Trophoblast cell (in vitro differentiated cells and primary cell): ENCODE measurements at regions not wholly inside any gene's neighbourhood (a gene's known extent, or its start where the extent isn't known, plus 50 kb on each side); places are given as distances from the start of the nearest gene placed in this dataset.

Source experiments
- DNase-seq, 2 donors: peaks; one replicate each; pipeline ENCODE4 v3.0.0-alpha.2; 2016
- H2AFZ ChIP-seq: 2 replicates; pipeline ENCODE4 v1.6.1; 2013; ENCODE audit warnings: low read length, moderate library complexity, mild to moderate bottlenecking; ENCODE audit not compliant: insufficient read depth, poor library complexity
- H2AK5ac ChIP-seq: 2 replicates; pipeline ENCODE4 v1.6.1; 2013; ENCODE audit warnings: mild to moderate bottlenecking, low read length
- H2BK120ac ChIP-seq: 2 replicates; pipeline ENCODE4 v1.6.1; 2013; ENCODE audit warnings: low read length, mild to moderate bottlenecking, moderate library complexity; ENCODE audit not compliant: insufficient read depth, poor library complexity
- H2BK12ac ChIP-seq: 2 replicates; pipeline ENCODE4 v1.6.1; 2013; ENCODE audit warnings: mild to moderate bottlenecking, low read length, moderate library complexity
- H2BK5ac ChIP-seq: 2 replicates; pipeline ENCODE4 v1.6.1; 2013; ENCODE audit warnings: low read length, low read depth, moderate library complexity, mild to moderate bottlenecking; ENCODE audit not compliant: poor library complexity
- H3K14ac ChIP-seq: 2 replicates; pipeline ENCODE4 v1.6.1; 2013; ENCODE audit warnings: mild to moderate bottlenecking, low read length
- H3K18ac ChIP-seq: 2 replicates; pipeline ENCODE4 v1.6.1; 2013; ENCODE audit warnings: mild to moderate bottlenecking, low read length
- H3K23ac ChIP-seq: 2 replicates; pipeline ENCODE4 v1.6.1; 2013; ENCODE audit warnings: low read length
- H3K27ac ChIP-seq: 2 replicates; pipeline ENCODE4 v1.5.1; 2013; ENCODE audit warnings: low read depth, mild to moderate bottlenecking, inconsistent platforms, low read length, moderate library complexity
- H3K27me3 ChIP-seq: 2 replicates; pipeline ENCODE4 v1.6.1; 2013; ENCODE audit warnings: inconsistent platforms, mild to moderate bottlenecking, low read length, moderate library complexity; ENCODE audit not compliant: insufficient read depth
- H3K36me3 ChIP-seq, 2 experiments: 1 replicate in 1 of 2; 2 replicates in 1 of 2; pipeline ENCODE4 v1.6.1; 2013; ENCODE audit warnings: low read length in 2 of 2, mild to moderate bottlenecking in 2 of 2, moderate library complexity in 1 of 2; ENCODE audit not compliant: insufficient read depth in 2 of 2, control insufficient read depth in 1 of 2
- H3K4ac ChIP-seq: 2 replicates; pipeline ENCODE4 v1.6.1; 2013; ENCODE audit warnings: low read depth, mild to moderate bottlenecking, low read length, moderate library complexity
- H3K4me1 ChIP-seq, 2 experiments: 1 replicate in 1 of 2; 2 replicates in 1 of 2; pipeline ENCODE4 v1.6.1; 2013; ENCODE audit warnings: low read length in 2 of 2, mild to moderate bottlenecking in 2 of 2, moderate library complexity in 1 of 2; ENCODE audit not compliant: insufficient read depth in 2 of 2, control insufficient read depth in 1 of 2
- H3K4me2 ChIP-seq: 2 replicates; pipeline ENCODE4 v1.6.1; 2013; ENCODE audit warnings: inconsistent platforms, mild to moderate bottlenecking, low read length, moderate library complexity
- H3K4me3 ChIP-seq: 2 replicates; pipeline ENCODE4 v1.5.1; 2013; ENCODE audit warnings: mild to moderate bottlenecking, low read depth, low read length, inconsistent platforms
- H3K79me1 ChIP-seq: one replicate; pipeline ENCODE4 v1.6.1; 2013; ENCODE audit warnings: low read length
- H3K79me2 ChIP-seq: 2 replicates; pipeline ENCODE4 v1.6.1; 2013; ENCODE audit warnings: low read length, mild to moderate bottlenecking; ENCODE audit not compliant: control insufficient read depth, insufficient read depth, poor library complexity
- H3K9ac ChIP-seq: 2 replicates; pipeline ENCODE4 v1.6.1; 2013; ENCODE audit warnings: mild to moderate bottlenecking, low read length
- H3K9me3 ChIP-seq: 2 replicates; pipeline ENCODE4 v1.6.1; 2013; ENCODE audit warnings: low read depth, mild to moderate bottlenecking, control low read depth, inconsistent platforms, low read length; ENCODE audit not compliant: insufficient read depth
- H4K12ac ChIP-seq: 2 replicates; pipeline ENCODE4 v1.6.1; 2013; ENCODE audit warnings: low read depth, mild to moderate bottlenecking, low read length, moderate library complexity
- H4K8ac ChIP-seq: 2 replicates; pipeline ENCODE4 v1.6.1; 2013; ENCODE audit warnings: low read depth, mild to moderate bottlenecking, low read length, moderate library complexity
- H4K91ac ChIP-seq: one replicate; pipeline ENCODE4 v1.6.1; 2013; ENCODE audit warnings: low read depth, mild to moderate bottlenecking, low read length, moderate library complexity
- WGBS: extraction: QIAGEN DNeasy Blood & Tissue Kit; methylation state at CpG from one replicate; pipeline ENCODE4 v1.1.7; 2013; ENCODE audit warnings: missing lambda C conversion rate; ENCODE audit not compliant: insufficient read length, insufficient coverage; ENCODE audit errors: extremely low coverage; 5-methylcytosine and 5-hydroxymethylcytosine counted together

DNA sequence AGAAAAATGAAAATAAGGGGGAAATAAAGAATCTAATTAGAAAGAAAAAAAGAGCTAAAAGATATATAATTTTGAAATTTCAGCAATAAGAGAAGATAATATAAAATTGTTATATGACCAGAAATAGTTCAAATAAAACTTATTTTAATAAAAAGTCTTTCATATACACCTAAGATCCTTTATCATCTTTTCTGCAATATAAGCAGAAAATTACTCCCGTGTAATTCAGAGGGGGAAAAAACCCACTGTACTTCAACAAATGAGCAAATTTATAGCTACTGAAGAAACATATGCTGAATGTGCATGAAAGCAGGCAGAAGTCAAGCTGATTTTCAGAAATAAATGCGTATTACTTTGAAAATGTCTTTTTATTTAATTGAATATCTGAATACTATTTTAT is 771.3 kb downstream of the FAT4 start:
- no peak overlapping the region for H2BK5ac ChIP-seq
- no peaks in the 10 kb centered on the region for H3K79me2 ChIP-seq
- DNase-seq, result no peak
- no peaks in the 10 kb centered on the region for H3K27me3 ChIP-seq
- no peak overlapping the region for H3K27ac ChIP-seq
- H3K9ac ChIP-seq, result no peak overlapping the region
- H2BK120ac ChIP-seq, result no peak overlapping the region
- no peak overlapping the region for H3K18ac ChIP-seq
- H2AFZ ChIP-seq, result no peak overlapping the region
- no peak overlapping the region for H3K4me3 ChIP-seq
- no peak overlapping the region for H2AK5ac ChIP-seq
- no peaks in the 10 kb centered on the region for H3K79me1 ChIP-seq
- no peak overlapping the region for H4K8ac ChIP-seq
- H3K4ac ChIP-seq, result no peak overlapping the region
- no peak overlapping the region for H3K4me2 ChIP-seq
- no peak overlapping the region for H4K91ac ChIP-seq
- WGBS, result no CpG with 5 or more reads among the region's 2 CpGs
- no peaks in the 10 kb centered on the region for H3K9me3 ChIP-seq
- H2BK12ac ChIP-seq, result no peak overlapping the region
- H3K14ac ChIP-seq, result no peak overlapping the region
- H3K36me3 ChIP-seq, result no peaks in the 10 kb centered on the region
- no peak overlapping the region for H3K23ac ChIP-seq
- no peaks in the 10 kb centered on the region for H3K4me1 ChIP-seq
- H4K12ac ChIP-seq, result no peak overlapping the region

DNA sequence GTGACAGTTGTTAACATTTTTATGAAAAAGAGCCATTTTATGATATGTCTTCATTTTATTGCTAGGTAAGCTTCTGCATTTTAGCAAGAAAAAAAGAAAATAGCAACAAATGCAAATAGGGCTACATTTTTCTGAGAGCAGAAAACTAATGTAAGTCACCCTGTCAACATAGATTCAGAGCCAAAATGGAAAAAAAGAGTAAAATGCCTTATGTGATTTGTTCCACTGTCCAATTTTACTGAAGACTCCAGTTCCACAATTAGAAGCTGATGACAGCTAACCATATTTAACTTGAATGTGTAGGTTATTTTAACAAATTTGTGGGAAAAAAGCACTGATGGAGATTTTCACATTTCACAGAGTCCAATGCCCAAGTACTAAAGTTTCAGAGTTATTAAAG is 772.3 kb downstream of the FAT4 start:
- Histone ChIP-seq H3K79me2 (no peaks in the 10 kb centered on the region), H3K14ac (no peak overlapping the region), H3K4me1 (no peaks in the 10 kb centered on the region), H3K79me1 (no peaks in the 10 kb centered on the region), H2BK12ac (no peak overlapping the region), H3K18ac (no peak overlapping the region), H3K36me3 (no peaks in the 10 kb centered on the region), H3K27ac (no peak overlapping the region), H2BK5ac (no peak overlapping the region), H3K9me3 (no peaks in the 10 kb centered on the region), H3K4ac (no peak overlapping the region), H2BK120ac (no peak overlapping the region), H3K23ac (no peak overlapping the region), H3K9ac (no peak overlapping the region), H2AK5ac (no peak overlapping the region), H3K4me3 (no peak overlapping the region), H4K8ac (no peak overlapping the region), H4K91ac (no peak overlapping the region), H2AFZ (no peak overlapping the region), H3K27me3 (no peaks in the 10 kb centered on the region), H4K12ac (no peak overlapping the region), H3K4me2 (no peak overlapping the region)
- no peak for DNase-seq

DNA sequence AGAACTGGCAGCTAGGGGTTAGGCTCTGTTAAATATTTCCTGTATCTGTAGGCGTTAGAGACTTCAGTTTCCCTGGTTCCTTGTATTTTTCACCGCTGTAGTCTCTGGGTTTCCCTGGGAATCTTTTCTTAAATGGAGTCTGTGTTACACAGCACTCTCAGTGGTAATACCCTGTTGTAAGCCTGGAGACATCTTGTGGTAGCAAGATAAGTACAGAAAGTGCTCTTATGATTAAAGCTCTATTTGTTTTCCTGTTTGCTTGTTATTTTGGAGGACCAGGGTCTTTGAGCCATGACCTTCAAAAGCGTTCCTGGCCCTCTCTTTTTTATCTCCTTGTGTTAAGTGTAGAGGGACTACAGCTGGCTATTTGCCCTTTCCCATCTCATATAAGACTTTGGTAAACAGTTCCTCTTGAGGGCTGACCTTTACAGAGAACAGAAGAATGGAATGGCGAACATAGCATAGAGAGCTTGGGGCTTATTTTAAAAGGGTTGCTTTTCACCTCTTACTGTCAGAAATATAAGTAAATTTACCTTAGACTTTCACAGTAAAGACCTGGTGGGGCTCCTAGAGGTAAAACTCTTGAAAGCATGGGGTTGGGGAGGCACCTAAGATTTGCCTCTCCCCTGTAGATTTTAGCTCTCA is 782.5 kb downstream of the FAT4 start:
- Histone ChIP-seq H3K4me2 (no peak overlapping the region), H3K36me3 (no peaks in the 10 kb centered on the region), H3K9me3 (no peaks in the 10 kb centered on the region), H3K18ac (no peak overlapping the region), H3K27me3 (no peaks in the 10 kb centered on the region), H3K79me2 (no peaks in the 10 kb centered on the region), H2AFZ (no peak overlapping the region), H3K4ac (no peak overlapping the region), H3K27ac (no peak overlapping the region), H3K23ac (no peak overlapping the region), H3K4me1 (no peaks in the 10 kb centered on the region), H3K4me3 (no peak overlapping the region), H2AK5ac (no peak overlapping the region), H3K9ac (no peak overlapping the region), H3K79me1 (no peaks in the 10 kb centered on the region), H4K8ac (no peak overlapping the region), H3K14ac (no peak overlapping the region), H4K91ac (no peak overlapping the region), H4K12ac (no peak overlapping the region), H2BK5ac (no peak overlapping the region), H2BK12ac (no peak overlapping the region), H2BK120ac (no peak overlapping the region)
- WGBS, result no CpG with 5 or more reads among the region's 4 CpGs
- no peak for DNase-seq

DNA sequence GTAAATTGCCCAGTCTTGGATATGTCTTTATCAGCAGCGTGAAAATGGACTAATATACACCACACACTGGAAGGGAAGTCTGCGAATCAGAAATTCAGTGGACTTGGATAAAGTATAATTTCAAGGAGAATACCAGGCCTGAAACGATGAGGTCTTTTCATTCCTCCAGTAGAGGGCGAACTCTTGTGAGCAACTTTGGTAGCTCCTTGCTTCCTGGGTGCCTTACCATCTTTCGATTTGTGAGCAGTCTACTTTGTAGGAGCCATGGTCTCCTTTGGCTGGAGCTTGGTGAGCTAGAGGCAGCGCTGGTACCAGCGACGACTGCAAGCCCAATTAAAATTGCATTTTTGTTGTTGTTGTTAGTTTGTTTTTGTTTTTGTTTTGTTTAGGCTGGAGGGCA is 791.9 kb downstream of the FAT4 start:
- Histone ChIP-seq H3K4me1 (no peaks in the 10 kb centered on the region), H3K27ac (no peak overlapping the region), H2AK5ac (no peak overlapping the region), H3K9me3 (no peaks in the 10 kb centered on the region), H3K4me2 (no peak overlapping the region), H4K12ac (no peak overlapping the region), H3K79me2 (no peaks in the 10 kb centered on the region), H3K36me3 (no peaks in the 10 kb centered on the region), H3K14ac (no peak overlapping the region), H3K4me3 (no peak overlapping the region), H2BK120ac (no peak overlapping the region), H2BK12ac (no peak overlapping the region), H3K27me3 (no peaks in the 10 kb centered on the region), H3K18ac (no peak overlapping the region), H2AFZ (no peak overlapping the region), H3K9ac (no peak overlapping the region), H3K79me1 (no peaks in the 10 kb centered on the region), H4K8ac (no peak overlapping the region), H3K23ac (no peak overlapping the region), H3K4ac (no peak overlapping the region), H4K91ac (no peak overlapping the region), H2BK5ac (no peak overlapping the region)
- no CpG with 5 or more reads among the region's 8 CpGs for WGBS
- peak in 1 of 2 donors; percentile 45 for DNase-seq
